Right cardiac atrium (tissue), 5 donors: ENCODE measurements at regions not wholly inside any gene's neighbourhood (a gene's known extent, or its start where the extent isn't known, plus 50 kb on each side); places are given as distances from the start of the nearest gene placed in this dataset.
A peak's percentile ranks its signal among the peaks of the same experiment; 100 is the strongest.

Experiments used
- ATAC-seq, 2 donors: fragments of 200-7000 bp; cut with Tn5 transposase; one replicate each; pipeline versions ENCODE4 v1.8.0 to v1.9.1; 2020; ENCODE audit warnings: moderate library complexity in 2 of 2, mild to moderate bottlenecking in 1 of 2
- DNase-seq, 3 donors: peaks; one replicate each; pipeline ENCODE4 v3.0.0-alpha.2; 2020
- H3K27ac ChIP-seq: one replicate; pipeline ENCODE4 v1.5.1; 2013; ENCODE audit warnings: mild to moderate bottlenecking, low read length, control low read depth, moderate library complexity
- H3K27me3 ChIP-seq: one replicate; pipeline ENCODE4 v1.6.1; 2013; ENCODE audit not compliant: control insufficient read depth, insufficient read depth
- H3K4me1 ChIP-seq: one replicate; pipeline ENCODE4 v1.6.1; 2013; ENCODE audit warnings: low read length; ENCODE audit not compliant: control insufficient read depth, insufficient read depth
- H3K4me3 ChIP-seq: one replicate; pipeline ENCODE4 v1.5.1; 2013; ENCODE audit warnings: low read length, control low read depth
- H3K9me3 ChIP-seq: one replicate; pipeline ENCODE4 v1.6.1; 2013; ENCODE audit warnings: low read length; ENCODE audit not compliant: control insufficient read depth
- WGBS: extraction: QIAGEN DNeasy Blood & Tissue Kit; methylation state at CpG from one replicate; pipeline ENCODE4 v1.1.7; 2013; 5-methylcytosine and 5-hydroxymethylcytosine counted together
- intact Hi-C, 4 donors: fragments of 100-400 bp; cut with DNase I; formaldehyde crosslinking; loops; one replicate each; pipeline versions ENCODE4 v1.11.0 to v1.14.0; 2022 to 2023
- donor health status: healthy with polysubstance abuse.
- donor health status: DM: no; HTN: yes; CAD: no.
- donor health status: DM: no; HTN: no; CAD: no.
- donor health status: DM: no; HTN: yes; CAD: no; lungs with severe emphysema.
- donor health status: DM: yes; HTN: yes; CAD: no.

DNA sequence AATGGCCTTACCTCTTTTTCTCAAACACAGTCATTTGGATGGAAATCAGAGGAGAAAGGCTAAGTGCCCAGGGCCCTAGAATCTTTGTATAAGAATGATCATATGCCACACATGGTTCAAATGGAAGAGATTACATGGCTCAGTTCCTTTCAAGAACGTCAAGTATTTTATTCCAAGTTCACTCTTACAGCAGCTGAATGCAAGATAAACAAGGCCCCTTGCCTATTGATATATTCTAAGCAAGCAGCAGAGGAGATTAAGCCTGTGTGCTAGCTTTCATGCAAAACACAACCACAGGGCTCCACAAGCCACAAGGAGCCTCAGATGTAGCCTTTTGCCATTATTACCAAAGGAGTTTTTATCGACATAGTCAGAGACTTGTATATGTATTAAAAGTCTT is 55.3 kb upstream of the SLCO6A1 start:
- WGBS = 26% methylated on average over 2 of the region's 2 CpGs
- Histone ChIP-seq H3K4me1 (no peaks in the 10 kb centered on the region), H3K9me3 (no peaks in the 10 kb centered on the region), H3K4me3 (no peak overlapping the region), H3K27ac (no peak overlapping the region), H3K27me3 (no peaks in the 10 kb centered on the region)
- intact Hi-C loops = no loop called here
- ATAC-seq = no peak
- DNase-seq = no peak

DNA sequence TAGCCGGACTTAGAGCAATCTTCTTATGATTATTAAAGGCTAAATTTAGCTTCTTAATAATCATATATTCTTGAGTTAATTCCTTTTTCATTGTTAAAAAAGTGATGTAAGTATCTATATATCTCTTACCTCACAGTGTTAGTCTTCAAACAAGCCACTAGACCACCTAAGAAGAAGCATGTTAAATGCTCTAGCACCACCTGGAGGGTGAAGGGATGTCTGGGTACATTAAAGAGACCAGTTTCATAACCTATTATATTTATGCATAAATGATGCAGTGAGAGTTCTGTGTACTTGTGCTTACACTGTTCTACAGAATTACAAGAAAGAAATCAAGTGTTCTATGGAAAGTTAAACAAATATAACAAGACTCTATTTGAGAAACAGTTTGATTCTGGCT is 55.9 kb upstream of the SLCO6A1 start:
- DNase-seq = no peak
- intact Hi-C loops = no loop called here
- H3K27ac ChIP-seq = no peak overlapping the region
- no peaks in the 10 kb centered on the region for H3K27me3 ChIP-seq
- no peaks in the 10 kb centered on the region for H3K4me1 ChIP-seq
- no peak for ATAC-seq
- H3K4me3 ChIP-seq = no peak overlapping the region
- H3K9me3 ChIP-seq = no peaks in the 10 kb centered on the region
- WGBS = 97% methylated on average over 1 of the region's 1 CpG

DNA sequence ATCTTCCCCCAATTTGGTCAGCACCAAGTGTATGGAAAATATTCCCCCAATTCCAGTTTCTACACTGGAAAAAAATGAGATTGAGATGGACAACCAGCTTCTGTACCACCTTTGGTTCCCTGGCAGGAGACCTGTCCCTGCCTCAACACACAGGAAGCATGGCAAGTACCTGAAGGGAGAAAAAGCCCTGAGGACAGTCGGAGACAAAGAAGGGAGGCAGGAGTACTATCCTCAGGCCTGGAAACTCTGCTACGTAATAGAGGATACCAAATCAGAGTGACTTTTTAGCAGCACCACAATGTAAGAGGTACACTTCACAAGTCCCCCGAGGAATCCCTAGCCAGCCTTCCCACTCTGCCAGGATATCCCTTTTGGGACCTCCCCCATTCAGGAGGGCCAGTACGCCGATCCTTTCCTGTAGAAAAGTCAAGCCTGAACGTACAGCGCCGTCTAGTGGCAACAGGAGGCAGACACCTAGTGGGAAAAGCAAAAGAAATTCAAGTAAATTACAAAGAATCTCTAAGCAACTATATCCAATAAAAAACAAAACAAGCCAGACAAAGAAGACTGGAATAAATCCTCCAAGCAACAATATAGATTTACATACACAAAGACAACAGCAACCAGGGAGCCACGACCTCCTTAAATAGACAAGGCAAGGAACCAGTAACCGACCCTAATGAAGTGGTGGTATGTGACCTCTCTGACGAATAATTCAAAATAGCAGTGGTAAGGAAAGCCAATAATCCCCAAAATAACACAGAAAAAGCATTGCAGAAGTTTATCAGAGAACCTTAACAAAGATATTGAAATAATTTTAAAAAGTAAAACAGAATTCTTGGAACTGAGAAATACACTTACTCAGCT is 63.3 kb upstream of the SLCO6A1 start:
- intact Hi-C loops = no loop called here
- H3K4me3 ChIP-seq = no peak overlapping the region
- no peak overlapping the region for H3K27ac ChIP-seq
- H3K27me3 ChIP-seq = no peaks in the 10 kb centered on the region
- ATAC-seq (peak in 1 of 2 donors; percentile 29), DNase-seq (peak; percentile 14 to 69 (median 26))
- 43% methylated on average over 11 of the region's 11 CpGs for WGBS
- no peaks in the 10 kb centered on the region for H3K4me1 ChIP-seq
- no peaks in the 10 kb centered on the region for H3K9me3 ChIP-seq

DNA sequence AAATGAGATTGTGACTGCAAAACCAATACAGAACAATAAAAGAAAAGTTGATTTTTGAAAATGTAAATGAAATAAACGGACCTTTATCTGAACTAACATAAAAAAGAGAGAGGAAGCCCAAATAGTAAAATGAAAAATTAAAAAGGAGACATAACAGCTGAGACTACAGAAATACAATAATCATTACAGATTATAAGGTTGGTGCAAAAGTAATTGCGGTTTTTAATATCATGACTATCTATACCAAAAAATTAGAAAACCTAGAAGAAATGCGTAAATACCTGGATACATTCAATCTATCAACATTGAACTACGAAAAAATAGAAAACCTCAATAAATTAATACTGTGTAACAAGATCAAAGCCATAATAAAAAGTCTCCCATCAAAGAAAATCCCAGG is 71.9 kb upstream of the SLCO6A1 start:
- H3K9me3 ChIP-seq = no peaks in the 10 kb centered on the region
- H3K27ac ChIP-seq = no peak overlapping the region
- intact Hi-C loops = no loop called here
- H3K27me3 ChIP-seq = no peaks in the 10 kb centered on the region
- no peak for DNase-seq
- H3K4me3 ChIP-seq = no peak overlapping the region
- no peaks in the 10 kb centered on the region for H3K4me1 ChIP-seq
- 70% methylated on average over 4 of the region's 4 CpGs for WGBS
- no peak for ATAC-seq

DNA sequence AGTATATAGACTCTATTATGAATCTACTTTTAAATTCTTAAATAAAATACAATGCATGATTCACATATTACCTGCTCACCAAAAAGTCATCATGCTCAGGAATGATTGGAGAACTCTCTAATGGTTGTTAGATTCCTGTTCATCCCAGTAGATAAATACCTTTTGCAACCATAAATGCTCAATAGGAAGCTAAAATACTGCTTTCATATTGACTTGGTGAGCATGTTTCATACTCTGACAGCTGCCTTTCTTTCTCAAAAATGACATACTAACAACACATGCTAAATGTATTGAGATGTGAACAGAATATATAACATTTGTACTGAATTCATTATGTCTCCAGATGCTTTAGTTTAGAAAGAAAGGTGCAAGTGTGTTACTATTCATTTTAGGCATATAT is 79.6 kb upstream of the SLCO6A1 start:
- ATAC-seq (no peak), DNase-seq (no peak)
- intact Hi-C loops = no loop called here
- no peak overlapping the region for H3K4me3 ChIP-seq
- H3K9me3 ChIP-seq = no peaks in the 10 kb centered on the region
- H3K27ac ChIP-seq = no peak overlapping the region
- H3K4me1 ChIP-seq = no peaks in the 10 kb centered on the region
- H3K27me3 ChIP-seq = no peaks in the 10 kb centered on the region

DNA sequence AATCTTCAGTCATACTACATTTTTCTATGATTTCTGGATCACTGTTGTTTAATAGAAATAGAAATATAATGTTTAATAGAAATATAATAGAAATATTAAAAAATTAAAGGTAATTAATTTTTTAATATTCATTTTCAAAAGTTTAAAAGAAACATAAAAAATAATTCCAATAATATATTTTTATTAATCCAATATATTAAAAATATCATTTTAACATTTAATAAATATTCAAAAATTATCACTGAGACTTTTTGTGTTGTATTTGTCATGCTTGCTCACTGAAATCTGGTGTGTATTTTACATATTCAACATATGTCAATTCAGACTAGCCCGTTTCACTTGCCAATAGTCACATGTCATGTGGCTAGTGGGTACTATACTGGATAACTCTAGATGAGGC is 80.6 kb upstream of the SLCO6A1 start:
- WGBS = 83% methylated on average over 1 of the region's 1 CpG
- H3K27me3 ChIP-seq = no peaks in the 10 kb centered on the region
- ATAC-seq (no peak), DNase-seq (no peak)
- intact Hi-C loops = no loop called here
- H3K27ac ChIP-seq = no peak overlapping the region
- no peaks in the 10 kb centered on the region for H3K4me1 ChIP-seq
- no peaks in the 10 kb centered on the region for H3K9me3 ChIP-seq
- H3K4me3 ChIP-seq = no peak overlapping the region

DNA sequence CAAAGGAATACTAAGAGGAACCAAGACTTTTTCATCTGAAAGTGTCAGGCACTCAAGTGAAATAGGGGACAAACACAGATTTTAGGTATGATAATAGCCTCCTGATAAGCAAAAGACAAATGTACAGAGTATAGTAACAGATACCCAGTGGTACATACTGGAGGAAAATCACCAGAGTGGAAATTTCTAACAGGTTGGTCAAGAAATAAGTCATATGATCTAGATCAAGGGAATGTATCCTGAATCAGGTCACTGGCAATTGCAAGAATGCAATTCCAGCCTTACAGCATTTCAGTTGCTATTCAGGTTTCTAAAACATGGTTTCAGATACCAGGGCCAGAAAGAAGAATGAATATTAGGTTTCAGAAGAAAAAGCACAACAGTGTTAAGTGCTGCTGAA is 82.2 kb upstream of the SLCO6A1 start:
- ATAC-seq (no peak), DNase-seq (no peak)
- no peaks in the 10 kb centered on the region for H3K4me1 ChIP-seq
- H3K27me3 ChIP-seq = no peaks in the 10 kb centered on the region
- H3K4me3 ChIP-seq = no peak overlapping the region
- no peak overlapping the region for H3K27ac ChIP-seq
- intact Hi-C loops = loop anchor here in 1 of 4 donors (10.0 kb wide), 1 partner anchor 454 kb away; no protein-coding TSS in a partner anchor
- no peaks in the 10 kb centered on the region for H3K9me3 ChIP-seq

DNA sequence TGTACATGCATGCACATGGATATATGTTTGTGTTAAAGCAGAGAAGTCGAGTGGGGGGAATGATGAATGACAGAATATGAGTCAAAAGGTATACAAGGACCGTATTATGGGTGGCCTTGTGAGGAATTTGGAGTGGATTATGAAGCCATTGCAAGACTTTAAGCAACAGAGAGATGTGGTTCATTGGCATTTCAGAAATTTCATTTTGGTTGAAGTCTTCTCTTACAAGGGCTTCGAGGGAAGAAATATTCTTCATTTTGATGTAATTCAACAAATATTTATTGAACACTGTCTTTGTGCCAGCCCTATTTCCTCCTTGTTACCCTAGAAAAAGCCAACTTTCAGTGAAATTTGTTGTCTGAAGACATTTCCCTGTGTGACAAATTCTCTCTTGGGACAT is 83.9 kb upstream of the SLCO6A1 start:
- WGBS = 70% methylated on average over 3 of the region's 3 CpGs
- no peaks in the 10 kb centered on the region for H3K9me3 ChIP-seq
- intact Hi-C loops = loop anchor here in 1 of 4 donors (10.0 kb wide), 1 partner anchor 452 kb away; no protein-coding TSS in a partner anchor
- no peak overlapping the region for H3K4me3 ChIP-seq
- DNase-seq = no peak
- ATAC-seq = no peak
- H3K27me3 ChIP-seq = no peaks in the 10 kb centered on the region
- no peaks in the 10 kb centered on the region for H3K4me1 ChIP-seq
- H3K27ac ChIP-seq = no peak overlapping the region

DNA sequence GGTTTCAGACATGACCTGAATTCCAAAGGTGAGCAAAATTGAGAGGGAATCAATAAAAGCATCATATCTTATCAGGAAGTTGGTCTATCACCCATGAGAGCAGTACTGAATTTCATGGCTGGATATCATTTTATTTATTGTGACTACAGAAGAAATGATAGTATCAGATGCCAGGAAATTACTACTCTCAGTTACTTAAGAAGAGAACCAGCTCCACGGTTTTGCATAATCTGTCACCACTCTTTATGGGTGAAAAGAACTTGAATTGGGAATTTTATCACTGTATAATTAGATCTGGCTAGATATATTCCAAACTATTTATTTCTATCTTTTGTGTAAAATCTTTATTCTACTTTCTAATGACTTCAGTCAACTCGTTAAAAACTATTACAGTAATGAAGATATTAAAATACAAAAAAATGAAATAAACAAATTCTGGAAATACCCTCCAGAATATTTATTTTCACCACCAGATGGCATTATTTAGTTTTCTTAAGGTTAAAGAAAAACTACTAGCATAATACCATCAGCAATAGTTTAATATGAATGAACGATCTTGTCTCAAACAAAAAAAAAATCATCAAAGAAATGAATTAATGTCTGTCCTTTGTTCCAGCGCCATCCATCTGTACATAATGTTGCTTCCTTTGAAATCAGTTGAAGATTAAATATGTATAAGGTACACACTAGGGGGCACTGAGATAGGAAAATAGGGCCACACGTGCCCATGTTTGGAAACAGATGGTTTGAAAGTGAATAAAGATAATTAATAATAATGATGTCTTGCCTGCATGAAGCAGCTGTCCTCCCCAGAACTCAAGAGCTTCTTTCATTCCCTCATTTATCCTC is 84.7 kb upstream of the SLCO6A1 start:
- Histone ChIP-seq H3K4me3 (no peak overlapping the region), H3K9me3 (no peaks in the 10 kb centered on the region), H3K27me3 (no peaks in the 10 kb centered on the region), H3K4me1 (no peaks in the 10 kb centered on the region), H3K27ac (no peak overlapping the region)
- 16% methylated on average over 5 of the region's 5 CpGs for WGBS
- no peak for ATAC-seq
- intact Hi-C loops = loop anchor here in 1 of 4 donors (10.0 kb wide), 1 partner anchor 451 kb away; no protein-coding TSS in a partner anchor
- no peak for DNase-seq

DNA sequence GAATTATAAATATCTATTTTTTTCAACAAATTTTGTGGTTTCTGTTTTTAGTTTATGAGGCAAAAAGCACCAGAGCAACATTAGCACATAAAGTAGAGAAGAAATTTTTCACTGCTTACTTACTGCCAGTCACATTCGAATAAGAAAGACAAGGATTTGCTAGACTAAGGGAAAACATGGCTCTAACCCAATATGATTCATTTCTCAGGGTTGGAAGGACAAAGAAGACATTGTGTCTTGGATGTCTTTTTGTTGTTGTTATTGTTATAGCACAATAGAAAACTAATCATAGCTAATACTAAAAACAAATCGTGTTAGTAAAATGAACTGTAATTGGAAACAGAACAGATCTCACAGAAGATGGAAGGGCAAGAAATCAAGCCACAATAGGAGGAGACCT is 90.9 kb upstream of the SLCO6A1 start:
- H3K27ac ChIP-seq = no peak overlapping the region
- H3K4me3 ChIP-seq = no peak overlapping the region
- ATAC-seq (no peak), DNase-seq (no peak)
- H3K27me3 ChIP-seq = no peaks in the 10 kb centered on the region
- intact Hi-C loops = loop anchor here in 1 of 4 donors (10.0 kb wide), 2 partner anchors 275 to 445 kb away; no protein-coding TSS in a partner anchor
- H3K9me3 ChIP-seq = no peaks in the 10 kb centered on the region
- 50% methylated on average over 2 of the region's 2 CpGs for WGBS
- no peaks in the 10 kb centered on the region for H3K4me1 ChIP-seq

DNA sequence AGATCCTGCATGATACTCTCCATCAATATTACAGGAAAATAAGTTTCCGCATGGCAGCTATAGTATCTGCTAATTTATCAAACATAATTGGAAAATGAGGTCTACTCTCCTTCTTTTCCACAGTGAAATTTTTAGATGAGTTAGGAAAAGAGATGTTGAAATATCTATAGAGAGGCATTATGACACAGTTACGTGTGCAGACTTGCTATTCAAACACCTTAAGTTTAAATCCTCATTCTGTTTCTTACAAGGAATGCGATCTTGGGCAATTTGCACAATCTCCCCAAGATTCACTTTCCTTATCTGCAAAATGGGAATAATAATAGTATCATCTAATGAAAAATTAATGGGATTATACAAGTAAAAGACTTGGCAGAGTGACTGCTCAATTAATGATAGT is 91.7 kb upstream of the SLCO6A1 start:
- no peak overlapping the region for H3K4me3 ChIP-seq
- no peaks in the 10 kb centered on the region for H3K27me3 ChIP-seq
- H3K9me3 ChIP-seq = no peaks in the 10 kb centered on the region
- H3K4me1 ChIP-seq = no peaks in the 10 kb centered on the region
- no peak for ATAC-seq
- 95% methylated on average over 3 of the region's 3 CpGs for WGBS
- H3K27ac ChIP-seq = no peak overlapping the region
- DNase-seq = no peak
- intact Hi-C loops = loop anchor here in 1 of 4 donors (10.0 kb wide), 1 partner anchor 274 kb away; no protein-coding TSS in a partner anchor
